ENCODE measurements at regions not wholly inside any gene's neighbourhood (a gene's known extent, or its start where the extent isn't known, plus 50 kb on each side); places are given as distances from the start of the nearest gene placed in this dataset.

GRCh38 chr18:57253903-57254302 lies 98.5 kb upstream of the ST8SIA3 start:
- no peaks in the 10 kb centered on the region for H3K36me3 ChIP-seq
- TF ChIP-seq POLR2A (IDR thresholded peaks at IDR 0.05): no peak
- TF ChIP-seq, protein P1, sequence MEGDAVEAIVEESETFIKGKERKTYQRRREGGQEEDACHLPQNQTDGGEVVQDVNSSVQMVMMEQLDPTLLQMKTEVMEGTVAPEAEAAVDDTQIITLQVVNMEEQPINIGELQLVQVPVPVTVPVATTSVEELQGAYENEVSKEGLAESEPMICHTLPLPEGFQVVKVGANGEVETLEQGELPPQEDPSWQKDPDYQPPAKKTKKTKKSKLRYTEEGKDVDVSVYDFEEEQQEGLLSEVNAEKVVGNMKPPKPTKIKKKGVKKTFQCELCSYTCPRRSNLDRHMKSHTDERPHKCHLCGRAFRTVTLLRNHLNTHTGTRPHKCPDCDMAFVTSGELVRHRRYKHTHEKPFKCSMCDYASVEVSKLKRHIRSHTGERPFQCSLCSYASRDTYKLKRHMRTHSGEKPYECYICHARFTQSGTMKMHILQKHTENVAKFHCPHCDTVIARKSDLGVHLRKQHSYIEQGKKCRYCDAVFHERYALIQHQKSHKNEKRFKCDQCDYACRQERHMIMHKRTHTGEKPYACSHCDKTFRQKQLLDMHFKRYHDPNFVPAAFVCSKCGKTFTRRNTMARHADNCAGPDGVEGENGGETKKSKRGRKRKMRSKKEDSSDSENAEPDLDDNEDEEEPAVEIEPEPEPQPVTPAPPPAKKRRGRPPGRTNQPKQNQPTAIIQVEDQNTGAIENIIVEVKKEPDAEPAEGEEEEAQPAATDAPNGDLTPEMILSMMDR (IDR thresholded peaks at IDR 0.05): no peak
- H3K4me1 ChIP-seq: no peaks in the 10 kb centered on the region
- H3K4me3 ChIP-seq: no peak overlapping the region
- intact Hi-C loops (cut with DNase I; ENCODE audit: low total_unique reads): no loop called here
- no peak for DNase-seq
- no peak overlapping the region for H3K27ac ChIP-seq
- no peaks in the 10 kb centered on the region for H3K27me3 ChIP-seq
- no peaks in the 10 kb centered on the region for H3K9me3 ChIP-seq

GRCh38 chr18:57258131-57258777 lies 94.1 kb upstream of the ST8SIA3 start:
- intact Hi-C loops (cut with DNase I; ENCODE audit: low total_unique reads): no loop called here
- Histone ChIP-seq H3K27me3 (no peaks in the 10 kb centered on the region), H3K4me1 (no peaks in the 10 kb centered on the region), H3K9me3 (no peaks in the 10 kb centered on the region), H3K36me3 (no peaks in the 10 kb centered on the region), H3K27ac (no peak overlapping the region), H3K4me3 (no peak overlapping the region)
- no peak for DNase-seq
- TF ChIP-seq, protein P1 (IDR thresholded peaks at IDR 0.05): no peak
- TF ChIP-seq POLR2A (IDR thresholded peaks at IDR 0.05): no peak

- H3K27me3 ChIP-seq: no peaks in the 10 kb centered on the region
- DNase-seq: no peak
- intact Hi-C loops (cut with DNase I; ENCODE audit: low total_unique reads): no loop called here
- H3K9me3 ChIP-seq: no peaks in the 10 kb centered on the region
- no peaks in the 10 kb centered on the region for H3K4me1 ChIP-seq
- H3K36me3 ChIP-seq: no peaks in the 10 kb centered on the region
- no peak for TF ChIP-seq POLR2A (IDR thresholded peaks at IDR 0.05)
- TF ChIP-seq, protein P1 (IDR thresholded peaks at IDR 0.05): no peak
- H3K4me3 ChIP-seq: no peak overlapping the region
- H3K27ac ChIP-seq: no peak overlapping the region
Observed at GRCh38 chr18:57267368-57267925, 84.9 kb upstream of the ST8SIA3 start.

DNA sequence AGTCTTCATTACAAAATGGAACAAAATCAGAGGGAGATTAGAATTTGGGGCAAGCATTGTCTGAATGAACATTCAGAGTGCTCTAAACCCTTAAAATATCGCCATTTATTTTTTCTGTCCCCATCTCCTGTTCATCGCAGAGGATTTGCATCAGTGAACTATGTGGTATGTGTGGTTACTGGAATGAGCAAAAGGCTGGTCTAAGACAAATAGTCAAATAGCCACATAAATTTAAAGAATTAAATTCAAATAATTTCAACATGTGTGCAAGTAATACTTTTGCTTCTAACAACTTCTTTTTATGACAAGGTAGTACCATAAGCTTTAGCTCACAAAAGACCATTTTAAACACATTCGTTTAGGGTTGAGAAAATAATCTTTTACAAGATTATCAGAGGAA lies 82.6 kb upstream of the ST8SIA3 start:
- no peaks in the 10 kb centered on the region for H3K4me1 ChIP-seq
- no peak overlapping the region for H3K4me3 ChIP-seq
- H3K9me3 ChIP-seq: no peaks in the 10 kb centered on the region
- H3K36me3 ChIP-seq: no peaks in the 10 kb centered on the region
- no peak overlapping the region for H3K27ac ChIP-seq
- no peak for TF ChIP-seq POLR2A (IDR thresholded peaks at IDR 0.05)
- TF ChIP-seq, protein P1 (IDR thresholded peaks at IDR 0.05): no peak
- no peak for DNase-seq
- intact Hi-C loops (cut with DNase I; ENCODE audit: low total_unique reads): no loop called here
- H3K27me3 ChIP-seq: no peaks in the 10 kb centered on the region

- no peaks in the 10 kb centered on the region for H3K27me3 ChIP-seq
- H3K9me3 ChIP-seq: no peaks in the 10 kb centered on the region
- intact Hi-C loops (cut with DNase I; ENCODE audit: low total_unique reads): no loop called here
- no peak for DNase-seq
- H3K4me3 ChIP-seq: no peak overlapping the region
- no peaks in the 10 kb centered on the region for H3K4me1 ChIP-seq
- H3K27ac ChIP-seq: no peak overlapping the region
- H3K36me3 ChIP-seq: no peaks in the 10 kb centered on the region
- TF ChIP-seq POLR2A (IDR thresholded peaks at IDR 0.05): no peak
- TF ChIP-seq, protein P1 (IDR thresholded peaks at IDR 0.05): no peak
Observed at GRCh38 chr18:57270156-57270555, 82.2 kb upstream of the ST8SIA3 start.
